Suprapubic skin (tissue), 4 donors: ENCODE measurements at regions not wholly inside any gene's neighbourhood (a gene's known extent, or its start where the extent isn't known, plus 50 kb on each side); places are given as distances from the start of the nearest gene placed in this dataset.

Source experiments
- POLR2A ChIP-seq, 2 donors: fragments of 450-650 bp; IDR thresholded peaks; one replicate each; pipeline ENCODE4 v1.6.1; 2017; ENCODE audit warnings: antibody characterized with exemption in 2 of 2, mild to moderate bottlenecking in 2 of 2, moderate library complexity in 2 of 2
- POLR2AphosphoS5 ChIP-seq, 3 donors: sonication (generic); formaldehyde crosslinking; IDR thresholded peaks; one replicate each; pipeline ENCODE4 v1.6.1; 2017; ENCODE audit warnings: antibody characterized with exemption in 3 of 3
- TF ChIP-seq, protein P1 (sequence below), 2 donors: fragments of 200-600 bp in 1 of 2; fragments of 450-650 bp in 1 of 2; sonication (generic) in 1 of 2; IDR thresholded peaks; one replicate each; pipeline ENCODE4 v1.5.1; 2016 to 2019; ENCODE audit warnings: antibody characterized with exemption in 2 of 2, mild to moderate bottlenecking in 1 of 2, moderate library complexity in 1 of 2

DNA sequence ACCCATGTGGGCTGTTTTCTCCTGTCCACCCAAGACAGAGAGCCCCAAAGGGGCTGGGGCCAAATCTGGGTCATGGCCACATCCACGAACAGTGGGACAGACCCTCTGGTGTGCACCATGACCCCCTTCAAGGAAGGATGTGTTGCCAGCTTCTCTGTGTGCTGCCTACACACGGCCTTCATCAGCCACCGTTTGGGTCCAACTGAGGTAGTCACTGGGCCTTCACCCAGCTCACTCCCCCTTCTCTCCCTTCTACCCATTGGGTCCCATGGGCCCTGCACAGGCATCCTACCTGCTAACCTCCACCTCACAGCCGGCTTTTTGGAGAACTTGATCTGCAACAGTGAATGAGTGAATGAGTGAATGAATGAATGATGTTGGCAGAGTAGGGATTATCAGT lies 1484.9 kb downstream of the BRD1 start:
- TF ChIP-seq, protein P1, sequence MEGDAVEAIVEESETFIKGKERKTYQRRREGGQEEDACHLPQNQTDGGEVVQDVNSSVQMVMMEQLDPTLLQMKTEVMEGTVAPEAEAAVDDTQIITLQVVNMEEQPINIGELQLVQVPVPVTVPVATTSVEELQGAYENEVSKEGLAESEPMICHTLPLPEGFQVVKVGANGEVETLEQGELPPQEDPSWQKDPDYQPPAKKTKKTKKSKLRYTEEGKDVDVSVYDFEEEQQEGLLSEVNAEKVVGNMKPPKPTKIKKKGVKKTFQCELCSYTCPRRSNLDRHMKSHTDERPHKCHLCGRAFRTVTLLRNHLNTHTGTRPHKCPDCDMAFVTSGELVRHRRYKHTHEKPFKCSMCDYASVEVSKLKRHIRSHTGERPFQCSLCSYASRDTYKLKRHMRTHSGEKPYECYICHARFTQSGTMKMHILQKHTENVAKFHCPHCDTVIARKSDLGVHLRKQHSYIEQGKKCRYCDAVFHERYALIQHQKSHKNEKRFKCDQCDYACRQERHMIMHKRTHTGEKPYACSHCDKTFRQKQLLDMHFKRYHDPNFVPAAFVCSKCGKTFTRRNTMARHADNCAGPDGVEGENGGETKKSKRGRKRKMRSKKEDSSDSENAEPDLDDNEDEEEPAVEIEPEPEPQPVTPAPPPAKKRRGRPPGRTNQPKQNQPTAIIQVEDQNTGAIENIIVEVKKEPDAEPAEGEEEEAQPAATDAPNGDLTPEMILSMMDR (IDR thresholded peaks at IDR 0.05), result no peak
- TF ChIP-seq POLR2A (IDR thresholded peaks at IDR 0.05) (no peak), POLR2AphosphoS5 (IDR thresholded peaks at IDR 0.05) (no peak)
